ENCODE measurements at regions not wholly inside any gene's neighbourhood (a gene's known extent, or its start where the extent isn't known, plus 50 kb on each side); places are given as distances from the start of the nearest gene placed in this dataset.

DNA sequence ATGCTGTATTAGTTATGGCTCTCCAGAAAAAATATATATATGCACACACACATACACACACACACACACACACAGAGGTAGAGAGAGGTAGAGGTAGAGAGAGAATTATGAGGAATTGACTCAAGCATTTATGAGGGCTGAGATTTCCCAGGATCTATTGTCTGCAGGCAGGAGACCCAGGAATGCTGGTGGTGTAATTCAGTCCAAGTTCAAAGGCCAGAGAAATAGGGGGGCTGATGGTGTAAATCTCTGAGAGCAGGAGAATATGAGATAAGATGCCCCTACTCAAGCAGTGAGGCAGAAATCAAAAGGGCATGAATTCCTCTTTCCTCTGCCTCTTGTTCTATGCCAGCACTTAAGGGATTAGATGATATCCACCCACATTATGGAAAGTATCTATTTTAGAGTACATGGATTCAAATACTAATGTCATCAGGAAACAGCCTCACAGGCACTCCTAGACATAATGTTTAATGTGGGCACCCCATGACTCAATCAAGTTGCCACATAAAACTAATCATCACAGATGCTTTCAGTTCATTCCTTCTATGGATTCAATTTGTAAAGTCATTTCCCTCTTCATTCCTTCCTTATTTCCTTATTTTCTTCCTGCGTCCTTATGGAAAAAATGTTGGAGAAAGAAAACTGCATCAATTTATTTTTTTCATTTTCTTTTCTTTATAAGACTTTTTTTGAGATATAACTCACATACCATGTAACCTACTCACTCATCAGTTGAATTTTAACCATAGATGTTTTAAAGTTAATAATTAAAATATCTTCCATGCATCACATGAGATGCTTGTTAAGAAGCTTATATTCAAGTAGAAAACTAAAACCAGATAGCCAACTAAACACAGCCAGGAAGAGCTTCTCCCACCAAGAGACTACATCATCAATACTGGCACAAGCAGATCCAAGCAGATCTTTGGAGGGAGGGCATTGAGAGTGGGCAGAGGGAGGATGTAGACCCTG is 406.2 kb downstream of the MBD2 start:
- Histone ChIP-seq H3K4me2 (replicated peaks; ENCODE audit: low read depth, low read length, poor library complexity, severe bottlenecking) (no peak overlapping the region), H3K27ac (ENCODE audit: low read length in 2 of 2) (no peak overlapping the region), H3K4me3 (ENCODE audit: control extremely low read depth in 1 of 5, extremely low read depth in 1 of 5, insufficient read depth in 1 of 5, low read depth in 2 of 5, low read length in 4 of 5) (no peak overlapping the region), H2AFZ (ENCODE audit: insufficient read depth, low read depth, low read length, poor library complexity, severe bottlenecking) (no peak overlapping the region), H3K4me1 (ENCODE audit: control insufficient read depth in 2 of 2, insufficient read depth in 2 of 2, low read length in 2 of 2) (no peaks in the 10 kb centered on the region), H3K79me2 (ENCODE audit: control insufficient read depth, insufficient read depth, low read length) (no peaks in the 10 kb centered on the region), H3K27me3 (replicated peaks in 1 of 4; ENCODE audit: control extremely low read depth in 1 of 4, control insufficient read depth in 3 of 4, insufficient read depth in 4 of 4, low read length in 3 of 4) (no peaks in the 10 kb centered on the region), H3K9me3 (ENCODE audit: control extremely low read depth in 1 of 3, control insufficient read depth in 2 of 3, insufficient read depth in 1 of 3, low read length in 2 of 3) (peaks cover 0 to 10% (median 0%) of the 10 kb centered on the region in 3 donors), H3K36me3 (replicated peaks in 1 of 2; ENCODE audit: control extremely low read depth in 1 of 2, control insufficient read depth in 1 of 2, extremely low read depth in 1 of 2, insufficient read depth in 2 of 2, low read length in 1 of 2) (no peaks in the 10 kb centered on the region), H4K20me1 (ENCODE audit: control insufficient read depth, insufficient read depth, low read length, poor library complexity, severe bottlenecking) (no peaks in the 10 kb centered on the region), H3K9ac (ENCODE audit: low read length) (no peak overlapping the region)
- POLR2A ChIA-PET: no interaction called here
- intact Hi-C loops (cut with micrococcal nuclease): no loop called here
- no peak for DNase-seq
- Mint-ChIP-seq H3K27me3 (no peaks in the 10 kb centered on the region), H3K4me1 (no peaks in the 10 kb centered on the region), H3K27ac (no peak overlapping the region), H3K9me3 (ENCODE audit: insufficient read depth) (peaks cover 3% of the 10 kb centered on the region), H3K4me3 (no peak overlapping the region)
- WGBS (ENCODE audit: insufficient coverage): no CpG with 5 or more reads among the region's 1 CpG
- CTCF ChIA-PET: no interaction called here
- no peak for TF ChIP-seq EZH2 (IDR thresholded peaks at IDR 0.05; ENCODE audit: borderline replicate concordance, insufficient read depth, low read depth, low read length, poor library complexity, severe bottlenecking)
- TF ChIP-seq, protein P1, sequence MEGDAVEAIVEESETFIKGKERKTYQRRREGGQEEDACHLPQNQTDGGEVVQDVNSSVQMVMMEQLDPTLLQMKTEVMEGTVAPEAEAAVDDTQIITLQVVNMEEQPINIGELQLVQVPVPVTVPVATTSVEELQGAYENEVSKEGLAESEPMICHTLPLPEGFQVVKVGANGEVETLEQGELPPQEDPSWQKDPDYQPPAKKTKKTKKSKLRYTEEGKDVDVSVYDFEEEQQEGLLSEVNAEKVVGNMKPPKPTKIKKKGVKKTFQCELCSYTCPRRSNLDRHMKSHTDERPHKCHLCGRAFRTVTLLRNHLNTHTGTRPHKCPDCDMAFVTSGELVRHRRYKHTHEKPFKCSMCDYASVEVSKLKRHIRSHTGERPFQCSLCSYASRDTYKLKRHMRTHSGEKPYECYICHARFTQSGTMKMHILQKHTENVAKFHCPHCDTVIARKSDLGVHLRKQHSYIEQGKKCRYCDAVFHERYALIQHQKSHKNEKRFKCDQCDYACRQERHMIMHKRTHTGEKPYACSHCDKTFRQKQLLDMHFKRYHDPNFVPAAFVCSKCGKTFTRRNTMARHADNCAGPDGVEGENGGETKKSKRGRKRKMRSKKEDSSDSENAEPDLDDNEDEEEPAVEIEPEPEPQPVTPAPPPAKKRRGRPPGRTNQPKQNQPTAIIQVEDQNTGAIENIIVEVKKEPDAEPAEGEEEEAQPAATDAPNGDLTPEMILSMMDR (IDR thresholded peaks at IDR 0.05): no peak
- no peak for ATAC-seq (ENCODE audit: low read depth)

DNA sequence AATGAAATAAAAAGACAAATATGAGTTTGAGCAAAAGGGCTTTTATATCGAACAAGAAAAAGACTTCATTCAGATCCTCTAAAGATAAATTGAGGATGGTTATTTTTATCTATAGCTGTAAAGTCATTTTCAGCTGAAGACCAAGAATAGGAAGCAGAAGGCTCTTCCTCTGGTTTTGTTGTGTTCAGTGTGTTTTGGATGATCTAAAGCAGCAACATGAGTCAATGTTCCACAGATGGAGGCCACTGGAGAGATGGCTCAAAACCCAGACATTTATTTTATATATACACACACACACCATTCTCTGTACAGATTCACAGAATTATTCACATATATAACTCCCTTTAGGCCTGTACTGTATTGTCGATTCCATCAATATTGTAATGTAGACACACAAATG is 424.3 kb downstream of the MBD2 start:
- H3K79me2 ChIP-seq (ENCODE audit: control insufficient read depth, insufficient read depth, low read length): no peaks in the 10 kb centered on the region
- DNase-seq (no peak), ATAC-seq (ENCODE audit: low read depth) (no peak)
- no peak overlapping the region for H3K4me3 ChIP-seq (ENCODE audit: control extremely low read depth in 1 of 5, extremely low read depth in 1 of 5, insufficient read depth in 1 of 5, low read depth in 2 of 5, low read length in 4 of 5)
- intact Hi-C loops (cut with micrococcal nuclease): no loop called here
- H3K27ac ChIP-seq (ENCODE audit: low read length in 2 of 2): no peak overlapping the region
- Mint-ChIP-seq H3K27me3 (no peaks in the 10 kb centered on the region), H3K9me3 (ENCODE audit: insufficient read depth) (peaks cover 4% of the 10 kb centered on the region), H3K4me1 (no peaks in the 10 kb centered on the region), H3K4me3 (no peak overlapping the region), H3K27ac (no peak overlapping the region)
- no peaks in the 10 kb centered on the region for H3K4me1 ChIP-seq (ENCODE audit: control insufficient read depth in 2 of 2, insufficient read depth in 2 of 2, low read length in 2 of 2)
- POLR2A ChIA-PET: no interaction called here
- no peak overlapping the region for H3K9ac ChIP-seq (ENCODE audit: low read length)
- no peaks in the 10 kb centered on the region for H3K36me3 ChIP-seq (replicated peaks in 1 of 2; ENCODE audit: control extremely low read depth in 1 of 2, control insufficient read depth in 1 of 2, extremely low read depth in 1 of 2, insufficient read depth in 2 of 2, low read length in 1 of 2)
- WGBS (ENCODE audit: insufficient coverage): no CpG with 5 or more reads among the region's 2 CpGs
- H4K20me1 ChIP-seq (ENCODE audit: control insufficient read depth, insufficient read depth, low read length, poor library complexity, severe bottlenecking): no peaks in the 10 kb centered on the region
- H3K9me3 ChIP-seq (ENCODE audit: control extremely low read depth in 1 of 3, control insufficient read depth in 2 of 3, insufficient read depth in 1 of 3, low read length in 2 of 3): peaks cover 0 to 8% (median 0%) of the 10 kb centered on the region in 3 donors
- no peaks in the 10 kb centered on the region for H3K27me3 ChIP-seq (replicated peaks in 1 of 4; ENCODE audit: control extremely low read depth in 1 of 4, control insufficient read depth in 3 of 4, insufficient read depth in 4 of 4, low read length in 3 of 4)
- CTCF ChIA-PET: no interaction called here
- H3K4me2 ChIP-seq (replicated peaks; ENCODE audit: low read depth, low read length, poor library complexity, severe bottlenecking): no peak overlapping the region
- TF ChIP-seq, protein P1 (IDR thresholded peaks at IDR 0.05): no peak
- no peak for TF ChIP-seq EZH2 (IDR thresholded peaks at IDR 0.05; ENCODE audit: borderline replicate concordance, insufficient read depth, low read depth, low read length, poor library complexity, severe bottlenecking)
- H2AFZ ChIP-seq (ENCODE audit: insufficient read depth, low read depth, low read length, poor library complexity, severe bottlenecking): no peak overlapping the region

Measured in B cell (primary cell).